ENCODE measurements at regions not wholly inside any gene's neighbourhood (a gene's known extent, or its start where the extent isn't known, plus 50 kb on each side); places are given as distances from the start of the nearest gene placed in this dataset.

DNA sequence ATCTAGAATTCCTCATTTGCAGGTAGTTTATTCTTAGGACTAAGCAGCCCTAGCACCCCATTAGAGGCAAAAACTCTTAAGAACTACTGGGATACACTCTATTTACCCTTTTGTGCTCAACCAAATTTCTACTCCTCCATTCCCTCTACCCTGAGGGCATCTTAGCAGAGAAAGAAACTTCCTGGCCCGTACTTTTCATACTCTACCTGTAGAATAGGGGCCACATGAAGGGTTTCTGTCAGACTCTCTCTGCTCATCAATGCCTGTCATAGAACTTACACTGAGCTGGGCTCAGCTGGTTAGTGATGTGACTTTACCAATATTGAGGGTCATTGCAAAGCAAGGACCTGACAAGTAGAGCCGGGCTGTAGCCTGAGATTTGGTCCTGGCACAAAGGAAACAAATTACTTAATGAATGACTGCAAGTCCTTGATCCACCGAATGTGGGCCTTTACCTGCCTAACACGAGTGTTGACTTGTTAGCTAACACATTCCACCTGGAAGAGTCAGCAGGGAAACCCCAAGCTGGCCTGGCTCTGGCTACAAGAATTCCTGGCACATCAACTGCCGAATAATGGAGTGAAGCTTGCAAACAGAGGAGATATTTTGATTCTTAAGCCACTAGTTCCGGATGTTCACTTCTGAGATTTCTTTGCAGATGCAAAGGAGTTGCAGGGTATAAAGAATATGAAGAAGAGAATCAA, 280.5 kb upstream of the JAG1 start:
- DNase-seq (ENCODE audit: low read depth in 2 of 2): no peak

DNA sequence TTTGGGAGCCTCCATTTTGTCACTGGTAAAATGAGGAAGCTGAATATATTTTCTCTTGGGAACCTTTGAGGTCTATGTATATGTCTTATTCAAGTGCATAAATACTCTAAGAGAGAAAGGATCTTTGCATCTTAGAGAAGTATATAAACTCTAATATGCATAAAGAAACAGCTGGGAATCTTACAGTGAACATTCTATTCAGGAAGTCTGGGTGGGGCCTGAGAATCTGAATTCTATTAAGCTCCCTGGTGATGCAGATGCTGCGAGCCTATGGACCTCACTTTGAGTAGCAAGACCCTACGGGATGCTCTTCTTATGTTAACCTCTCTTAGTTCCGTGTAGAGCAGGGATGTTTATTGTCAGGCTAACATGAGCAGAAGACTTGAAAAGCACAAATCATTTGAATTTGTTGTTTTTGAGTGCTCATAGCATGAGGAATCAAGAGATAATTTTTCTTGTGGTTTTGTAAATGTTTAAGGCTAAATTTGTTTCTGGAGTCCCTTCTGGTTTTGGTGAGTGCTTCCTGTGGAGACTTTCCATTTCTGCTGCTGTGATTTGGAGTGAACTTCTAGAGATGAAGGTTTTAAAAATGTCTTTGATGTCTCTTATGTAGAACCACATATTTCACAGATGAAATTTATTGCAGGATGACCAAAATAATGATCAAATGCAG, 281.2 kb upstream of the JAG1 start:
- DNase-seq (ENCODE audit: low read depth in 2 of 2): no peak

- no peak for DNase-seq (ENCODE audit: low read depth in 2 of 2)
Observed at GRCh38 chr20:10958279-10958678, 284.5 kb upstream of the JAG1 start.

GRCh38 chr20:10960416-10960815, 286.6 kb upstream of the JAG1 start:
- DNase-seq (ENCODE audit: low read depth in 2 of 2): no peak

DNA sequence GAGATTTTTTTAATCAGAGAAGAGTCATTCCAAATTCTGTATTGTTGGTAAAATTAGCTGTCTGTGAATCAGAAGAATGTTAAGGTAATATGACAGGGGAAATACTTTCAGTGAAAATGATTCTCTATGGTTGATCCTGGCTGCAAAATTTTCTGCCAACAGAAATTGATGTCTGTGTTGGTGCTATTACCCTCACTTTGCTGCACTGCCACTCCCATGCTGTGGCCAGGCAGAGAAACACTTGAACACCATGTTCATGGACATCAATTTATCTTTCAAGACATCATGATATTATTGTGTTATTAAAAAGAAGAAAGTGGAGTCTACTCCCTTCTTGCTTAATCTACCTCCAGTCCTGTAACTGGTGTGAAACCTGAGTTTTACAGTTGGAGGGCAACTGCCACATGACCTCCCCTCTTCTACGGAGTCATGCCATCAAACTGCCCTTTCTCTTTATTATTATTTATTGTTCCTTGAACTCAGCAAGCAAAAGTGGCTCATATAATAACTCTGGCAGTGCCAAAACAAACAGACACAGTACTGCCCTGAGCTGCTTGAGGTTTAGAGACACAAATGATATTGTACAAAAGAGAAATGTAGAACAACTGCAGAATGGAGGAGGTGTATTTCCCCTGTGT, 288.0 kb upstream of the JAG1 start:
- no peak for DNase-seq (ENCODE audit: low read depth in 2 of 2)

- DNase-seq (ENCODE audit: low read depth in 2 of 2): no peak
Observed at GRCh38 chr20:10962937-10963336, 289.1 kb upstream of the JAG1 start.

DNA sequence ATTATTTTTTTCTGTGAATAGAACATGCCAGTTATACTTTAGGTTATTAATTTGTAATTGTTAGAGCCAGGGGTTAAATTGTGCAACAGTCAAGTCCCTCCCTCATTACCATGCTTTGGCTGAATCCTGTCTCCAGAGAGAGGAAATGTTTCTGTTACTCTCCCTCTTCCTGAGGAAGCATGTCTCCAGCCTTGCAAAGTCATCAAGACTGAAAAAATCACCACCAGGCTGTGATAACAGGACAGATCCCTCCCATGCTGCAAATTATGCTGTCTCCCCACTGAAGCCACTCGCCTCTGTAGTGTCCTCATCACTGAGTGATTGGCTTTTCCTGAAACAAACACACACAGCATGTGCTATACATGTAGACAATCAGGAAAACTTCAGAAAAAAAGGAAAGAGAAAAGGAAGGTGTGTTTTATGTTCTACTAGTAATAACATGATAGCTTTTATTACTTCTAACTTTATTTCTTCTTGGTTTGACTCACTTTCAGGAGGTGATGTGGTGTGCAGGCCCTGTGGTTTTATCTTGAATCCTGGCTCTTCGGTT, 290.0 kb upstream of the JAG1 start:
- DNase-seq (ENCODE audit: low read depth in 2 of 2): no peak

DNA sequence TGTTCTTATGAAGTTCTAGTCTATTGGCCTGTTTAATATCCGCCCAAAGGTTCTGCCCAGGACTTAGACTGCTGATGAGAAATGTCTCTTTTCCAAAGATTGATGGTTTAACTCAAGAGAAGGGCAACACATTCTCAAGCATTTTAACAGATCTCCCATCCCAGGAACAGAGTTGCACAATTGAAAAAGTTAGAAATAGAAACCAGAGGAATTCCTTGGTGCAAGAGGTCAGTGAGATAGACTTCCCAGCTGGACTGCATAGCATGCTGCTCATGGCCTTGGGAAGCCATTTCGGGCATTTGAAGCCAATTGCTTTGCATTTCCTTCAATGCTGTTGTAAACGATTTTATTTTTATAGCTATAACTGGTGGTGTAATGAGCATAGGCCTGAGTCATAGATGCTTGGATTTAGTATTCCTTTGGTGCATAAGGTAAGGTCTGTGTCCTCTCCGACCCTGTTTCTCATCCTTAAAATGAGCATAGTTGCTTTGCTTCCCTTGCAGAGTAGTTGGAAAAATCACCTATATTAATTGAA, 292.2 kb upstream of the JAG1 start:
- no peak for DNase-seq (ENCODE audit: low read depth in 2 of 2)

DNA sequence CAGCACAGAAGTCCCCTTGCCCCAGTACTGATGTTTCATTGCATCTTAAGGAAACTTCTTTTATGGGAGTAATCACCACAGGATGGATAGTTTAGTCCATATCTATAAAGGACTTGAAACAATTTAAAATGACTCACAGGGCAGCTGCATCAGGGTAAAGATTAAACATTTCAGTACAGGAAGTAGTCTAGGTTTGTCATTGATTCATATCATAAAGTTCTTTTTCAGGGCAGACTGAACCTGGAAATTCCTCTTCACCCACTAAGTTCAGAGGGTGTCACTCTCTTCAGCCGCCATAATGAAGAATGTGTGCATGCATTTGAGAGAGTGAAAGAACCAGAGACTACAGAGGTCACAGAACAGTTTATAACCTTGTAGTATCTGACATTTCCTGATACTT, 296.3 kb upstream of the JAG1 start:
- DNase-seq (ENCODE audit: low read depth in 2 of 2): no peak

GRCh38 chr20:10971096-10971495, 297.3 kb upstream of the JAG1 start:
- no peak for DNase-seq (ENCODE audit: low read depth in 2 of 2)

DNA sequence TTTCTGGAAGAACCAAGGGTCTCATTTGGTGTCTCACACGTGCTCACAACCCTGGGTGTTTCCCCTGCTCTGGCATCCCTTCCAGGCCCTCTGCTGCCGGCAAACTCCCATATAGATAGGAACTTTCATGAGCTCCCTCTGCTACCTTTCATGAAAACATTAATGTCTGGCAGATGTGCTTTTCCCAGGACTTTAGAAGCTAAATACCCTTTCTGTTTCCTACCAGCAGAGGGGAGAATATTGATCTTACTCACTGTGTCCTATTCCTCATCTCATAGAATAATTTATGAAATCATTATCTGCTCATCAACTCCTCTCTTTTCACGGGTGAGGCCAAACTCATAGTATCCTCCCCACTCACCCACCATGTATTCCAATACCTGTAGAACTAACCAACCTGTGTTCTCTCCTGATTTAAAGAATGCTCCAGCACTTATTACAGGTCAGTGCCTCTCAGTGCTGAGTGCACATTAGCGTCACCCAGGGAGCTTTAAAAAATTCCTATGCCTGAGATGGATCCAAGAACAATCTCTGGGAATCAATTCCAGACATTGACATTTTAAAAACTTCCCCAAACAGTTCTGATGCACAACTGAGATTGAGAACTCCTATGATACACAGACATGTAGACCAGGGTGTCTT, 298.5 kb upstream of the JAG1 start:
- no peak for DNase-seq (ENCODE audit: low read depth in 2 of 2)

GRCh38 chr20:10976051-10976450, 302.3 kb upstream of the JAG1 start:
- DNase-seq (ENCODE audit: low read depth in 2 of 2): no peak

GRCh38 chr20:10978019-10978702, 304.4 kb upstream of the JAG1 start:
- DNase-seq (ENCODE audit: low read depth in 2 of 2): no peak

DNA sequence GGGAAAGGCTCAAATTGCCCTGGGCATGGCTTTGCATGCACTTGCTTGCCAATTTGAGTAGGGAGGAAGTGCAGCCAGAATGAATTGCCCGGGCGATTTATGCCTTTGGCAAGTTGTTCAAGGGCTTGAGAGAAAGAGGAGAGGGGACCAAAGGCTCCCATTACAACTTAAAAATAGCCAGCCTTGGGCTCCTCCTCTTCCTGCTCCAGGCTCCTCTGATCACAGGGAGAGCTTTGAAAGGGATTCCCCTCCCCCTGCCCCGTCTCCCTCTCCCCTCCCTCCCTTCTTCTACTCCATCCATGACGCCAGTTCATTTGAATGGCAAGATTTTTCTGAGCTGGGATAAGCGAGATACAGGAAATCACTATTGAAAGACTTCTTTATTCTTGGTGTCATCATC, 304.9 kb upstream of the JAG1 start:
- no peak for DNase-seq (ENCODE audit: low read depth in 2 of 2)

- DNase-seq (ENCODE audit: low read depth in 2 of 2): no peak
Observed at GRCh38 chr20:10982692-10983091, 308.9 kb upstream of the JAG1 start.

DNA sequence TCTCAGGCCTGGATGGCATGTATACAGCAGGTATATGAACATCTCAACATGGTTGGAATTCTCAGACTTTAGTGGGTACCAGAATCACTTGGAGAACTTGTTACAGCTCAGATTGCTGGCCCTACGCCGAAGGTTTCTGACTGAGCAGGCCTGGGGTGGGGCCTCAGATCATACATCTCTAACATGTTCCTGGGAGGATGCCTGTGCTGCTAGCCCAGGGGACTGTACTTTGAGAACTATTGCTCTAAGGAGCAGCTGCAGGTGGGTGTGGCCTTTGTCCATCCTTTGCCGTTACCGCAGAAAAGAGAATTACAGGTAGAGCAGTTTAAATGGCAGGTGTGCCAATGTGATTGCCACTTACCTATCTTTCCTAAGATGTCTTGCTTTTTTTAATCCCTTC, 310.5 kb upstream of the JAG1 start:
- DNase-seq (ENCODE audit: low read depth in 2 of 2): no peak

GRCh38 chr20:10984913-10985312, 311.1 kb upstream of the JAG1 start:
- no peak for DNase-seq (ENCODE audit: low read depth in 2 of 2)

- no peak for DNase-seq (ENCODE audit: low read depth in 2 of 2)
Observed at GRCh38 chr20:10985536-10985935, 311.7 kb upstream of the JAG1 start.

- no peak for DNase-seq (ENCODE audit: low read depth in 2 of 2)
Observed at GRCh38 chr20:10986586-10986985, 312.8 kb upstream of the JAG1 start.

GRCh38 chr20:10987651-10988383, 314.0 kb upstream of the JAG1 start:
- DNase-seq (ENCODE audit: low read depth in 2 of 2): no peak

Data from stimulated activated CD4-positive, alpha-beta T cell treated with anti-CD3 and anti-CD28 coated beads, Interleukin-15, amount 100 ng/mL, for 48 hours (primary cell).